ENCODE measurements at regions not wholly inside any gene's neighbourhood (a gene's known extent, or its start where the extent isn't known, plus 50 kb on each side); places are given as distances from the start of the nearest gene placed in this dataset.

DNA sequence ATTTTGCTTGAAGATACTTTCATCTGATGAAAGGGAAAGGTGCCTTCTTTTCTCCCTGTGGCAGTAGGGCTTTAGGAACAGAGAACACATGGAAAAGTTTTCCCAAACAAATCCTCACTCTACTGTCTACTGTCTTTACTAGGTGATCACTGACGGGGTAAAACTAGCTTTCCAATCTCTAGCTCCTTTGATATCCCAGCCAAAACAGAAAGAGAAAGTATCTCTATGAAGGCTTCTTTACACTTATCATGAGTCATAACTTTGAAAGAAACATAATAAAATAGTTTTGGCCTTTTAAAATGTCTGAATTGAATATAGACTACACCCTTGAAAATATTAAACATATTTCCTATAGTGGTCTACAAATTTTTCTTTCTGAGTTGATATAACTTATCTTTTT lies 214.5 kb downstream of the DSEL start:
- TF ChIP-seq, protein P1, sequence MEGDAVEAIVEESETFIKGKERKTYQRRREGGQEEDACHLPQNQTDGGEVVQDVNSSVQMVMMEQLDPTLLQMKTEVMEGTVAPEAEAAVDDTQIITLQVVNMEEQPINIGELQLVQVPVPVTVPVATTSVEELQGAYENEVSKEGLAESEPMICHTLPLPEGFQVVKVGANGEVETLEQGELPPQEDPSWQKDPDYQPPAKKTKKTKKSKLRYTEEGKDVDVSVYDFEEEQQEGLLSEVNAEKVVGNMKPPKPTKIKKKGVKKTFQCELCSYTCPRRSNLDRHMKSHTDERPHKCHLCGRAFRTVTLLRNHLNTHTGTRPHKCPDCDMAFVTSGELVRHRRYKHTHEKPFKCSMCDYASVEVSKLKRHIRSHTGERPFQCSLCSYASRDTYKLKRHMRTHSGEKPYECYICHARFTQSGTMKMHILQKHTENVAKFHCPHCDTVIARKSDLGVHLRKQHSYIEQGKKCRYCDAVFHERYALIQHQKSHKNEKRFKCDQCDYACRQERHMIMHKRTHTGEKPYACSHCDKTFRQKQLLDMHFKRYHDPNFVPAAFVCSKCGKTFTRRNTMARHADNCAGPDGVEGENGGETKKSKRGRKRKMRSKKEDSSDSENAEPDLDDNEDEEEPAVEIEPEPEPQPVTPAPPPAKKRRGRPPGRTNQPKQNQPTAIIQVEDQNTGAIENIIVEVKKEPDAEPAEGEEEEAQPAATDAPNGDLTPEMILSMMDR (IDR thresholded peaks at IDR 0.05), result no peak
- TF ChIP-seq GABPB1 (CRISPR knock-in tag; IDR thresholded peaks at IDR 0.05) (no peak), TCF7 (CRISPR knock-in tag; IDR thresholded peaks at IDR 0.05; ENCODE audit: low read depth) (no peak), IRF2 (CRISPR knock-in tag; IDR thresholded peaks at IDR 0.05; ENCODE audit: borderline replicate concordance, low read depth) (no peak), ZNF317 (CRISPR knock-in tag; IDR thresholded peaks at IDR 0.05; ENCODE audit: borderline replicate concordance, low read depth) (no peak), MAX (CRISPR knock-in tag; IDR thresholded peaks at IDR 0.05) (no peak)
- TF ChIP-seq, protein P2, sequence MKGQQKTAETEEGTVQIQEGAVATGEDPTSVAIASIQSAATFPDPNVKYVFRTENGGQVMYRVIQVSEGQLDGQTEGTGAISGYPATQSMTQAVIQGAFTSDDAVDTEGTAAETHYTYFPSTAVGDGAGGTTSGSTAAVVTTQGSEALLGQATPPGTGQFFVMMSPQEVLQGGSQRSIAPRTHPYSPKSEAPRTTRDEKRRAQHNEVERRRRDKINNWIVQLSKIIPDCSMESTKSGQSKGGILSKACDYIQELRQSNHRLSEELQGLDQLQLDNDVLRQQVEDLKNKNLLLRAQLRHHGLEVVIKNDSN (CRISPR knock-in tag; IDR thresholded peaks at IDR 0.05), result no peak
